ENCODE measurements at regions not wholly inside any gene's neighbourhood (a gene's known extent, or its start where the extent isn't known, plus 50 kb on each side); places are given as distances from the start of the nearest gene placed in this dataset.

DNA sequence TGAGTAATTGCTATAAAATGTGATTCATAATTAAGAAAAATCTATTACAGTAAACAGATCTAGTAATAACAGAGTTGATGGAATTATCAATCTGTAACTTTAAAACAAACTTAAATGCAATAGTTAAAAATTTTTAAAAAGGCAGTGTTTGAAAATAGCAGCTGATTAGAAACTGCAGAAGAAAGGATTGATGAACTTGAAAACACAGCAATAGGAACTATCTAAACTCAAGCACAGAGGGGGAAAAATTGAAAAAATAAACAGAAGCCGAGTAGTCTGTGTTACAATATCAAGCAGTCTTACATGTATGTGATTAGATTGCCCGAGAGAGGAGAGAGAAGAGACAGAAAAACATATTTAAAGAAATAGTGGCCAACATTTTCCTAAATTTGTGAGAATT is 569.0 kb upstream of the B3GALT2 start:
- no peaks in the 10 kb centered on the region for H3K36me3 ChIP-seq (ENCODE audit: insufficient read depth, low read length)
- Mint-ChIP-seq H3K27me3 (no peaks in the 10 kb centered on the region), H3K4me1 (peaks cover 2 to 12% (median 3%) of the 10 kb centered on the region in 3 donors), H3K27ac (no peak overlapping the region), H3K4me3 (no peak overlapping the region), H3K9me3 (peaks cover 0 to 4% (median 0%) of the 10 kb centered on the region in 5 donors), H3K36me3 (peaks cover 0 to 10% (median 2%) of the 10 kb centered on the region in 3 donors)
- no peak overlapping the region for H3K4me3 ChIP-seq (ENCODE audit: low read length)
- no peaks in the 10 kb centered on the region for H3K27me3 ChIP-seq (ENCODE audit: insufficient read depth, low read length, poor library complexity, severe bottlenecking)
- no peak for DNase-seq
- ChIA-PET CTCF (no interaction called here), POLR2A (no interaction called here)
- H3K9me3 ChIP-seq (ENCODE audit: low read length): no peaks in the 10 kb centered on the region
- no peak overlapping the region for H3K27ac ChIP-seq (ENCODE audit: low read depth, low read length)
- H3K4me1 ChIP-seq (ENCODE audit: insufficient read depth, low read length): no peaks in the 10 kb centered on the region

DNA sequence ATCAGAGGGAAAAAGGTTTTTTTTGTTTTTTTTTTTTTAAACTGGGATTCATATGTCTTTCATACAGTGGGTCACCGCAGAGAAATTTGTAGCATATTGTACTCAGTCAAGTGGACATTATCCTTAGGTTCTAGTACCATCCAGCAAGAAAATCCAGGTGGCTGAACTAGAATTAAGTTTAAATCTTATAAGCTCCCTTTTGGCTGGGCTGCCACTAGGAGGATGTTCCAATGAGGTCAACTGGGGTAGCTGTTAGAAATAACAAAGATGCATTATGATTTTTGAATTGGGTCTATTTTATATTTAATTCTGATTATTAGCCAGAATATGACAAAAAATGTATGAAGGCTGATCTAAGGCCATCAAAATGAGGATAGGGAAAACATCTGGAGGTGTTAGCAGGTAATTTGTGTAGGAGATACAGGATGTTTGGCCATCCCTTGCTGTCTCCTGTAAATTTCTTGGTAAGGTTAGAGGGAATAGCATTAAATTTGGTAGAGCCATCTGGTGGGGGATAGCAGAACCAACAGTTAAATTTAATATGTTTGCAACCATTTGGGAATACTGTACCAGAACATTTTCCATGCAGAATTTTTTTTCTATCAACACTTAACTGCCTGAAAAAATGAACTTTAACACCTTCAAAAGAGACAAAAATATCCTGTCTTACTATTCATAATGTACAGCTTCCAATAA is 568.5 kb upstream of the B3GALT2 start:
- DNase-seq: no peak
- ChIA-PET CTCF (no interaction called here), POLR2A (no interaction called here)
- no peaks in the 10 kb centered on the region for H3K9me3 ChIP-seq (ENCODE audit: low read length)
- no peak overlapping the region for H3K4me3 ChIP-seq (ENCODE audit: low read length)
- H3K27ac ChIP-seq (ENCODE audit: low read depth, low read length): no peak overlapping the region
- H3K27me3 ChIP-seq (ENCODE audit: insufficient read depth, low read length, poor library complexity, severe bottlenecking): no peaks in the 10 kb centered on the region
- H3K27ac Mint-ChIP-seq: peak overlapping the region in 1 of 8 donors; percentile 15
- H3K4me3 Mint-ChIP-seq: no peak overlapping the region
- H3K4me1 Mint-ChIP-seq: peaks cover 2 to 12% (median 3%) of the 10 kb centered on the region in 3 donors
- peaks cover 0 to 4% (median 0%) of the 10 kb centered on the region in 5 donors for H3K9me3 Mint-ChIP-seq
- H3K4me1 ChIP-seq (ENCODE audit: insufficient read depth, low read length): no peaks in the 10 kb centered on the region
- no peaks in the 10 kb centered on the region for H3K27me3 Mint-ChIP-seq
- H3K36me3 Mint-ChIP-seq: peaks cover 0 to 10% (median 2%) of the 10 kb centered on the region in 3 donors
- no peaks in the 10 kb centered on the region for H3K36me3 ChIP-seq (ENCODE audit: insufficient read depth, low read length)

DNA sequence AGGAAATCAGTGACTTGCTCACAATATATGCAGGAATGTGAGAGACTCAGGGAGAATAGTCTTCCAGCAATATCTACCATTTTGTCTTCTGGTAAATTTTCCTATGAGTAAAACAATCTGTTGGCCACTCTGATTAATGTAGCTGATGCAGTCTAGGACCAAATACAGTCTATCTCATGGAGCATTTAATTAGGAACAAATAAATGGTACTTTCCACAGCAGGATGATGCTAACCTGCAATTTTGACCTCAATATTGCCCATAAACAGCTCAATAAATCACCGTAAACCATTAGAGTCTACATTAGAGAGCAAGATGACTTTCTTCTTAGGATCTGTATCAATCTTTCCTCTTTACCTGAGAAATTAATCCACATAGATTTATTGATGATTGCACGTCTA is 567.7 kb upstream of the B3GALT2 start:
- Histone ChIP-seq H3K4me3 (ENCODE audit: low read length) (no peak overlapping the region), H3K9me3 (ENCODE audit: low read length) (no peaks in the 10 kb centered on the region), H3K36me3 (ENCODE audit: insufficient read depth, low read length) (no peaks in the 10 kb centered on the region), H3K27ac (ENCODE audit: low read depth, low read length) (no peak overlapping the region), H3K4me1 (ENCODE audit: insufficient read depth, low read length) (no peaks in the 10 kb centered on the region), H3K27me3 (ENCODE audit: insufficient read depth, low read length, poor library complexity, severe bottlenecking) (no peaks in the 10 kb centered on the region)
- Mint-ChIP-seq H3K4me3 (no peak overlapping the region), H3K36me3 (peaks cover 0 to 15% (median 3%) of the 10 kb centered on the region in 3 donors), H3K27me3 (no peaks in the 10 kb centered on the region), H3K4me1 (peaks cover 2 to 12% (median 3%) of the 10 kb centered on the region in 3 donors), H3K27ac (no peak overlapping the region), H3K9me3 (peaks cover 0 to 4% (median 0%) of the 10 kb centered on the region in 5 donors)
- ChIA-PET CTCF (no interaction called here), POLR2A (no interaction called here)
- DNase-seq: no peak

DNA sequence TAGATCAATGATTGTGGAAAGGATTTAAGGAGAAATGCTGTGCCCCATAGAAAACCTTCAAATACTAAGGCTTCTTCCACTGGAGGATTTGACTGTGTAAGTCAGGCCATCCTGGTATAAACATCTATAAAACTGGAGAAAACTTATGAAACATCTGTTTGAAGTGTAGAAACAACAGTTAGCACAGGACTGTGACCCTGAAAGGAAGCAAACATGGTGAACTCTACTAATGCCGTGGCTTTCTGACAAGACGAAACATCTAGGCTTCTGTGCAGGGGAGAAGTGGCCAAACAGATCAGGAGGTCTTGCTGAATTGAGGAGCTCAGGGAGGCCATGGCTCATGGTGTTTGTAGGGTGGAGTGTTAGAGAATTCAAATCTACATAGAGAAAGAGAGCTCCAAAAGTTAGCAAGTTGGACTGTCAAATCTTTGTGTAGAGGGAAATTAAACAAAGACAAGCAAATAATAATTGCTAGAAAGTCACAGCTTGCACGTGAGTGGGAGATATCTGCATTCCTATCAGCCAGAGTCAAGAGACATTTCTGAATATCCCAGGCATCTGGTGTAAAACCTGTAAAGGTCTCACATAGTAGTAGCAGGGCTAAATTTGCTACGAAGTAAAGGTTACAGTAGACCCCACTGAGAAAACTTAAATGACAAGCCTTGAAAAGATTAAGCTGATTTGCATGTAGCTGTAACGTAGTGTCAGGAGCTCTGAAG is 566.8 kb upstream of the B3GALT2 start:
- POLR2A ChIA-PET: no interaction called here
- H3K4me3 Mint-ChIP-seq: no peak overlapping the region
- H3K36me3 Mint-ChIP-seq: peaks cover 0 to 10% (median 3%) of the 10 kb centered on the region in 3 donors
- H3K36me3 ChIP-seq (ENCODE audit: insufficient read depth, low read length): no peaks in the 10 kb centered on the region
- no peak for DNase-seq
- H3K4me1 ChIP-seq (ENCODE audit: insufficient read depth, low read length): no peaks in the 10 kb centered on the region
- no peaks in the 10 kb centered on the region for H3K9me3 ChIP-seq (ENCODE audit: low read length)
- H3K9me3 Mint-ChIP-seq: peaks cover 0 to 4% (median 0%) of the 10 kb centered on the region in 5 donors
- H3K27me3 ChIP-seq (ENCODE audit: insufficient read depth, low read length, poor library complexity, severe bottlenecking): no peaks in the 10 kb centered on the region
- peaks cover 2 to 12% (median 3%) of the 10 kb centered on the region in 3 donors for H3K4me1 Mint-ChIP-seq
- no peaks in the 10 kb centered on the region for H3K27me3 Mint-ChIP-seq
- CTCF ChIA-PET: no interaction called here
- H3K27ac Mint-ChIP-seq: peak overlapping the region in 2 of 8 donors; percentile 18 to 54
- no peak overlapping the region for H3K4me3 ChIP-seq (ENCODE audit: low read length)
- no peak overlapping the region for H3K27ac ChIP-seq (ENCODE audit: low read depth, low read length)

DNA sequence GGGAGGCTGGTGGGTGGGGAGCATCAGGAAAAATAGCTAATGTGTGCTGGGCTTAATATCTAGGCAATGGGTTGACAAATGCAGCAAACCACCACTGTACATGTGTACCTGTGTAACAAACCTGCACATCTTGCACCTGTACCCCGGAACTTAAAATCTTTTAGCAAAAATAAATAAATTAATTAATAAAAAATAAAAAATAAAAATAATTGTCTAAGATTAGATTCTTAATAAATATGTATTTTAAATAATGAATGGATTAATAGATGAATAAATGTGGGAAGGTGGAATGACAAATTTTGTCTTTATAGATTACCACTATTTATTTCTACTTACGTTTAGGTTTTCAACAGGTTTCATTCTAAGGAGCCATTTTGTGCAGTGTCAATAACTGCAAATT is 563.5 kb upstream of the B3GALT2 start:
- peaks cover 0 to 2% (median 0%) of the 10 kb centered on the region in 5 donors for H3K9me3 Mint-ChIP-seq
- H3K27me3 ChIP-seq (ENCODE audit: insufficient read depth, low read length, poor library complexity, severe bottlenecking): no peaks in the 10 kb centered on the region
- CTCF ChIA-PET: no interaction called here
- POLR2A ChIA-PET: no interaction called here
- H3K4me1 ChIP-seq (ENCODE audit: insufficient read depth, low read length): no peaks in the 10 kb centered on the region
- DNase-seq: no peak
- no peak overlapping the region for H3K27ac ChIP-seq (ENCODE audit: low read depth, low read length)
- H3K4me3 Mint-ChIP-seq: no peak overlapping the region
- no peak overlapping the region for H3K27ac Mint-ChIP-seq
- H3K4me3 ChIP-seq (ENCODE audit: low read length): no peak overlapping the region
- H3K9me3 ChIP-seq (ENCODE audit: low read length): no peaks in the 10 kb centered on the region
- no peaks in the 10 kb centered on the region for H3K27me3 Mint-ChIP-seq
- H3K36me3 Mint-ChIP-seq: peaks cover 0 to 17% (median 2%) of the 10 kb centered on the region in 3 donors
- no peaks in the 10 kb centered on the region for H3K36me3 ChIP-seq (ENCODE audit: insufficient read depth, low read length)
- peaks cover under 1 to 9% (median 3%) of the 10 kb centered on the region in 3 donors for H3K4me1 Mint-ChIP-seq

DNA sequence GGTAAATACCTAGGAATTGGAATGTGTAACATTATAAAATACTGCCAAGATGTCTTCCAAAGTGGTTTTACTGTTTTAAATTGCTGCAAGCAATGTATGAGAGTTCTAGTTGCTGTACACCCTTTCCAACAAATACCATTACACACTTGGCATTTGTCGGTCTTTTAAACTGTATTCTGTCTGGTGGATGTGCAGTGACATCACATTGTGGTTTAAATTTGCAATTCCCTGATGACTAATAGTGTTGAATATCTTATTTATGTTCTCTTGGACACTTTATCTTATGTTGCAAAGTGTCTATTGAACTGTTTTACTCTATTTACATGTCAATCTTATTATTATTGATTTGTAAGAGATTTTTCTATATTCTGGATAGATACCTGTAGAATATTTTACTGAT is 561.2 kb upstream of the B3GALT2 start:
- CTCF ChIA-PET: no interaction called here

DNA sequence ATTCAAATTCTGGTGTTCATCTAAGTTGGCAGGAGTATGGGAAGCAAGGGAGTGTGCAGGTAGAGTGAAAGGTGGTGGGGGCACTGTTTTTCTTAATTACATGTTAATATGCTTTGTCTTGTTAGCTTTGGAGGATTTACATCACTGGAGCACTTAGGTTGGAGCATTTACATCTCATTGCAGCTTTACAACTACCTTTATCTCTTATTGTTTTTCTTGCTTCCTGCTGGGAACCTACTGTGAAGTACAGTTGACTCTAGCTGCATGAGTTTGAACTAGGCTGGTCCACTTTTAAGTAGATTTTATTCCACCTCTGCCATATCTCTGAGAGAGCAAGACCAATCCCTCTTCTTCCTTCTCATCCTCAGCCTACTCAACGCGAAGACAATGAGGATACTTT is 554.8 kb upstream of the B3GALT2 start:
- ChIA-PET POLR2A (no interaction called here), CTCF (interaction anchor here (1.3 kb wide), 1 partner anchor 11 kb away, joined by 4 read pairs; no protein-coding TSS in a partner anchor)
- no peak for DNase-seq
- no peak overlapping the region for H3K27ac Mint-ChIP-seq
- no peaks in the 10 kb centered on the region for H3K27me3 Mint-ChIP-seq
- no peaks in the 10 kb centered on the region for H3K27me3 ChIP-seq (ENCODE audit: insufficient read depth, low read length, poor library complexity, severe bottlenecking)
- no peaks in the 10 kb centered on the region for H3K9me3 ChIP-seq (ENCODE audit: low read length)
- no peaks in the 10 kb centered on the region for H3K36me3 ChIP-seq (ENCODE audit: insufficient read depth, low read length)
- no peak overlapping the region for H3K4me3 ChIP-seq (ENCODE audit: low read length)
- H3K36me3 Mint-ChIP-seq: peaks cover 0 to 24% (median 0%) of the 10 kb centered on the region in 3 donors
- H3K9me3 Mint-ChIP-seq: peaks cover 0 to 5% (median 0%) of the 10 kb centered on the region in 5 donors
- H3K4me1 Mint-ChIP-seq: peaks cover 4 to 8% (median 7%) of the 10 kb centered on the region in 3 donors
- no peak overlapping the region for H3K27ac ChIP-seq (ENCODE audit: low read depth, low read length)
- no peak overlapping the region for H3K4me3 Mint-ChIP-seq
- no peaks in the 10 kb centered on the region for H3K4me1 ChIP-seq (ENCODE audit: insufficient read depth, low read length)

More for the DNA sequence above, 561.2 kb upstream of the B3GALT2 start:
- peaks cover 0 to 2% (median 0%) of the 10 kb centered on the region in 5 donors for H3K9me3 Mint-ChIP-seq
- no peak overlapping the region for H3K4me3 Mint-ChIP-seq
- POLR2A ChIA-PET: no interaction called here
- no peaks in the 10 kb centered on the region for H3K36me3 ChIP-seq (ENCODE audit: insufficient read depth, low read length)
- H3K36me3 Mint-ChIP-seq: peaks cover 0 to 25% (median 2%) of the 10 kb centered on the region in 3 donors
- H3K9me3 ChIP-seq (ENCODE audit: low read length): no peaks in the 10 kb centered on the region
- H3K27ac Mint-ChIP-seq: no peak overlapping the region
- H3K4me1 Mint-ChIP-seq: no peaks in the 10 kb centered on the region
- no peak overlapping the region for H3K27ac ChIP-seq (ENCODE audit: low read depth, low read length)
- no peak for DNase-seq
- no peaks in the 10 kb centered on the region for H3K4me1 ChIP-seq (ENCODE audit: insufficient read depth, low read length)
- no peak overlapping the region for H3K4me3 ChIP-seq (ENCODE audit: low read length)
- no peaks in the 10 kb centered on the region for H3K27me3 Mint-ChIP-seq
- no peaks in the 10 kb centered on the region for H3K27me3 ChIP-seq (ENCODE audit: insufficient read depth, low read length, poor library complexity, severe bottlenecking)

DNA sequence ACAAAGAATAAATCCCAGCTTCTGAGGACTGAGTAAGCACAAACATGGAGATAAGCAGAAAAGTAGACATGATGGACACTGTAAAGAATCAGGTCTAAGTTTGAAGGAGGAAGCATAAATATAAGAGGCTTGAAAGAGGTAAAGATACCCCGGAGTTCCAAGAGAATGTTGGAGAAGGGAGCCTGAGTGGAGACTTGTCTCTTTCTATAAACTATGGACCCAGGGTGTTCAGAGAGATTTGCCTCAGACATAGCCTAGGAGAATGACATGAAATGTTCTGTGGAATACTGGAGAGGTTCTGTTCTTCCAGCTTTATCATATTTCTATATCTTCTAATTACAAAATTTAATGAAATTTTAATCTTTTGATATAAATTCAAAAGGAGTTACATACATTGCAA is 554.3 kb upstream of the B3GALT2 start:
- H3K4me3 ChIP-seq (ENCODE audit: low read length): no peak overlapping the region
- ChIA-PET POLR2A (no interaction called here), CTCF (no interaction called here)
- no peaks in the 10 kb centered on the region for H3K36me3 ChIP-seq (ENCODE audit: insufficient read depth, low read length)
- H3K27me3 Mint-ChIP-seq: no peaks in the 10 kb centered on the region
- H3K4me3 Mint-ChIP-seq: no peak overlapping the region
- H3K27ac ChIP-seq (ENCODE audit: low read depth, low read length): no peak overlapping the region
- peaks cover 0 to 21% (median 0%) of the 10 kb centered on the region in 3 donors for H3K36me3 Mint-ChIP-seq
- no peaks in the 10 kb centered on the region for H3K9me3 ChIP-seq (ENCODE audit: low read length)
- peak overlapping the region in 1 of 8 donors; percentile 30 for H3K27ac Mint-ChIP-seq
- peaks cover 4 to 8% (median 7%) of the 10 kb centered on the region in 3 donors for H3K4me1 Mint-ChIP-seq
- DNase-seq: no peak
- H3K27me3 ChIP-seq (ENCODE audit: insufficient read depth, low read length, poor library complexity, severe bottlenecking): no peaks in the 10 kb centered on the region
- H3K4me1 ChIP-seq (ENCODE audit: insufficient read depth, low read length): no peaks in the 10 kb centered on the region
- peaks cover 0 to 5% (median 0%) of the 10 kb centered on the region in 5 donors for H3K9me3 Mint-ChIP-seq
